GM21360 (cell line): ENCODE measurements at regions not wholly inside any gene's neighbourhood (a gene's known extent, or its start where the extent isn't known, plus 50 kb on each side); places are given as distances from the start of the nearest gene placed in this dataset.

Source experiments
- ATAC-seq: cut with Tn5 transposase; IDR thresholded peaks from one replicate; pipeline ENCODE4 v1.9.1; 2021; ENCODE audit warnings: mild to moderate bottlenecking, moderate library complexity; ENCODE audit not compliant: unreplicated experiment

DNA sequence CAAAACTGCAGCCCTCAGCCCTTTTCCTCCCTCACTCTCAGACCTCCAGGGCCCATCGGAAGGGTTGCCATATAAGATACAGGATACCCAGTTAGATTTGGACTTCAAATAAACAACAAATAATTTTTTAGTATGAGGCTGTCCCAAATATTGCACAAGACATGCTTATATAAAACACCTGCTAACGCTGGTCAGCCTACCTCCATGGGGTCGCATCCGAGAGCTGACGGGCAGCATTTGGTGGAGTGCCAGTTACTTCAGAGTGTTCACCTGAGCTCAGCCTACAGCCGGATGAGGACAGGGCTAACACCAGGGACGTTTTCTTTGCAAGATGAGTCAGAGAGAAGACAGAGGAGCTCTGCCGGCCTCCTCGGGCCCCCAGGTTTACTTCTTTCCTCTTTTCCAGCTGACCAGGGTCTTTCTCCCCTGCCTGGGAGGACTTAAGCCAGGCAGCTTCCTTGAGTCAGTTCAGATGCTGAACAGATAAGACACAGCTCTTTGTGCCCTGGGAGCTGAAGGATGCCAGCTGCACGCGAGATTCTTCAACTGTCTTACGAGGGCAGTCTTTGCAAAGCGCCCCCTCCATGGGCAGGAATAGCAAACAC, 141.2 kb upstream of the KCNG1 start:
- ATAC-seq: no peak

DNA sequence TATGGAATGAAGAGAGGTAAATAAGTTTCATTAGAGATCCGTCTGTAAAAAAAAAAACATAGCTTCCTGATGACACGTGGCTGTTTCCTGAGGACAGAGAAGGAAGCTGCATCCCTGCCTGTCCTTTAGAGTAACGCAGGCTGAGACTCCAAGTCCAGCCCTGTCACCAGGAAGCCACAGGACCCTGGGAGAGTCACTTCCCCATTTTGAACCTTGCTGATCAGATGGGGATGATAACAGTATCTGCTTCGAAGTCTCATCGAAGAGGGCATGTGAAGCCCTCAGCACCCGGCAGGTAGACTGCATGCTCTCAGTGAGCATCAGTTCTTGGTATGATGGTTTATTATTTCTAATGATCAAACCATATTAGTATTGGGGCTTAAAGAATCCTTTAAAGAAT, 139.1 kb upstream of the KCNG1 start:
- ATAC-seq: no peak

DNA sequence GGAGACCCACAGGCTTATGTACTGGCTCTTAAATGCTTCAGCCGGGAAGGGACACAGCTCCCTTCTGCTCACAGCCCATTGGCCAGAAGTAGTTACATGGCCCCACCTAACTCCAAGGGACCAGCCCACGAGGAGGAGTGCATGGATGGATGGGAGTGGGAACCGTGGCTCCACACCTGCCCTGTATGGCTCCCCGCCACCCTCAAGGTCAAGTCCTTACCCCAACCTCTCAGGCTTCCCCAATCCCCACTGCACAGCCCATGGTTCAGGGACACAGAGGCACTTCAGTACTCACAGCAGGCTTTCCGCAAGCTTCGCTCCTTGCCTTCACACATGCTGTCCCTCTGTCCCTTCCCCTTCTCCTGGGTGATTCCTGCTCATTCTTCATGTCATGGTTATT, 137.9 kb upstream of the KCNG1 start:
- ATAC-seq: no peak

DNA sequence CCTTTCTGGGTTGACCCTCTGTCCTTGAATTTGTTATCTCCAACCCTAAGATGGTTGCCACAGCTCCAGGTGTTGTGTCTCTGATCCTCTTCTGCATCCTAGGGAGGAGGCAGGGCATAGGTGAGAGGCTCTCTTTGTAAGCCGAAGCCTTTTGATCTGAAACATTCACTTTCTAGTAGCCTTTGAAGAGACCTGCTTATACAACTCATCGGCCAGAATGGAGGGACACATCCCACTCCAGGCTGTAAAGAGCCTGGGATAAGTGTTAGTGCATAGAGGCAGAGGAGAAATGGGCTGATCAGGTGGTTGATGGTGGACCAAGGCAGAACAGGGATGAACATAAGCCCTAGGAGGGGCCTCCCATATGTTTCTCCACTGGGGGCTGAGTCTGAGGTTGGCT, 137.1 kb upstream of the KCNG1 start:
- no peak for ATAC-seq

DNA sequence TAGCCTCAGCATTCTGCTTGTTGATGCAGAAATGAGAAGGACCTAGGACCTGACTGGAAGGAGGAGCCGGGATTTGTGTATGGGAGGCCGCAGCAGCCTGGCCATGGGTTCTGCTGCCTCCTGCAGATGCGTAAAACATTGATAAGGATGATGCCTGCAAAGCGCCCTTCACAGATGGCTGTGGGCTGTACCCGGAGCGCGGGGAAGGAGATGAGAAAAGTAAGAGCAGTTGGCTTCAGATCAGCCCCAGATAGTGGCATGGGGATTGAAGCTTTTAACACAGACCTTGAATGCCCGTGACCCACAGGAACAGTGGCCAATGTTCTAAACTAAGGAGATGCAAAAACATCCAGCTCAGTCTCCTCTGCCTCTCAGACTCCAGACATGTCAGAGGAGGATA, 136.4 kb upstream of the KCNG1 start:
- ATAC-seq: no peak

DNA sequence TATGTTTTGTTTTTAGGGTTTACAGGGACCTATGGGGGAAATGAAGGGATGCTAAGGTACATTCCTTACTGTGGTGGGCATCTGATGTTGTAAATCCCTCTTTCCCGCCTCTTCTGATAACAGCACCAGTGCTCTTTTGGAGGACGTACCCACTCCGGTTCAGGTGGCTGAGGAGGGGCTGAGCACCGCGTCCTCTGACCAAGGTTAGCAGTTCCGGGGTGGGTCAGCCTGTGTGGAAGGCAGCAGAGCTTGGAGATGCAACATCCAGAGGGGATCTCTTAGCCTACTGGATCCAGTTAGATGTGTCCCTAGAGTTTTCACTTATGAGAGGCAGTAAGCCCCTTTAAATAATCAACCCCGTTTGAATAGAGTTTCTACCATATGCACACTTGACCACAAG, 135.3 kb upstream of the KCNG1 start:
- no peak for ATAC-seq

DNA sequence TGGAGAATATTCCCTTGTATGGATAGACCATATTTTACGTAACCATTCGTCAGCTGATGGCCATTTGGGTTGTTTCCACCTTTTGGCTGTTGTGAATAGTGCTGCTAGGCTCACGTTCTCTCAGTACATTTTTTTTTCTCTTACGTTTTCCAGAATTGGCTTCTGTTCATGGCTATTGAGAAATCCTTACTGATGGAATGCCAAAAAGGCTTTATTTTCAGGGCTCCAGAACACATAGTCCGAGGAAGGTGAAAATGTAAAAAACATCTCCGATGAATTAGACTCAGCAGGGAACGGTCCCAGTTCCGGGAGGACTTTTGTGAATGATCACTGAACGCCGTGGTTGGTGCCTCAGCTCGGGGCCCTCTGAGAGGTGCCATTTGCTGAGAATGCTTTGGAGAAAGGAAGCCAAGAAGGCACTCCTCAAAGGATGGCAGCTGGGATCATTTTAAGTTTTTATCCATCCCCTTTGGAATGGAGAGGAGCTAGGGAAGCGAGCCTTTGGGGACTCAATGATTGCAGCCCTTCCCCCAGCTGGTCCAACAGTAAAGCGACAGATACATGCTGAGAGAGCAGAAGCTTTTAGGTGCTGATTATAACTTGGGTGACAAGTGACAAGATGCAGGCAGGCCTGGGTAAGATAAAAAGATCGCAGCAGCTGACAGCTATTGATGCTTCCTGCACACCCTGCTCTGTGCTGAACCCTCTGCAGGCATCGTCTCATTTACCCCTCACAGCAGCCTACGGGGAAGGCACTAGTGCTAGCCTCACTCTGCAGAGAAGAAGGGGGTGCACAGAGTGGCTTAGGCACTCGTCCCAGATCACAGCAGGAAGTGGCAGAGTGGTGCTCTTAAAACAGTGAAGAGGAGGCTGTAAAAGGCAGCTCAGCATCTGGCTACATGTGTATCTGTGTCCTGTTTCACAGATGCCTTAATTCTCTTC, 133.4 kb upstream of the KCNG1 start:
- no peak for ATAC-seq

DNA sequence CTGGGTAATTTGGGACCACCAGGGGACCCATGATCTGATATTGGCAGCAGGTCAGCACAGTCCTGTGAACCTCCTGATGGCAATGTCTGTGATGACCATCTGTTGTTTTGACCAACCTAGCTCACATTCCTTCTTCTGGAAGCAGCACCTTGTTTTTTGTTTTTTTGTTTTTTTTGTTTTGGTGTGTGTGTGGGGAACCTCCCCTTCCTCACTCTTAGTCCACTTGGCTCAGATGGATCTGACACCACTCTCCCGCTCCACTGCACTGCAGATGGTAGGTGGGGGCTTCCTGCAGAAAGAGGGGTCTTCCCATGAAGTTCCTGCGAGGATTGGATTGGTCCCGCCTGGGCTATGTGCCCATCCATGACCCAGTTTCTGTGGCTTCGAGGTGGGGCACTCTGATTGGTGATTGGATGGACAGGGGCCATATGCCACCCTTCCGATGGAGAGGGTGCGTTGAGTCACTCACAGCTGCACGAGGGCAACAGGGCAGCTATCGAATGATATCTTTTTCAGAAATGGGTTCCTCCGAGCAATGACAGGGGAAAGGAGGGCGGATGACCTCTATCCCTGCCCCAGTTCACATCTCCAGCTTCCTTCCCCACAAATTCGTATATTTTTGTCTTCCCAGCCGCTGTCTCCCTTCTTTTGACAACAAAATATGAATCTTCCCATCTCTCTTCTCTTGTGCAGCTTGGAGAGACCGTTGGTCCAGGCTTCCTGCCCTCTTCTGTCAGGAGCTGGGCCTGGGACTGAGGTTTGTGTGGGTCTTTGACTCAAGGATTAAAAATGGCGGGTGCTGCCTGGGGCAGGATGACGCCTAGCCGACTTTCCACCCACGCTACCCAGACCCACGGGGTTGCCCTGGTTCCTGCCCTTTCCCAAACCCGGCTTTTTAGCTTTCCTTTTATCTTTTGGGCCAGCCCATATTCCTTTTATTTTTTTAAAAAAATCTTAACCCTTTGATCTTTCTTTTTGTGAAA, 132.1 kb upstream of the KCNG1 start:
- no peak for ATAC-seq

DNA sequence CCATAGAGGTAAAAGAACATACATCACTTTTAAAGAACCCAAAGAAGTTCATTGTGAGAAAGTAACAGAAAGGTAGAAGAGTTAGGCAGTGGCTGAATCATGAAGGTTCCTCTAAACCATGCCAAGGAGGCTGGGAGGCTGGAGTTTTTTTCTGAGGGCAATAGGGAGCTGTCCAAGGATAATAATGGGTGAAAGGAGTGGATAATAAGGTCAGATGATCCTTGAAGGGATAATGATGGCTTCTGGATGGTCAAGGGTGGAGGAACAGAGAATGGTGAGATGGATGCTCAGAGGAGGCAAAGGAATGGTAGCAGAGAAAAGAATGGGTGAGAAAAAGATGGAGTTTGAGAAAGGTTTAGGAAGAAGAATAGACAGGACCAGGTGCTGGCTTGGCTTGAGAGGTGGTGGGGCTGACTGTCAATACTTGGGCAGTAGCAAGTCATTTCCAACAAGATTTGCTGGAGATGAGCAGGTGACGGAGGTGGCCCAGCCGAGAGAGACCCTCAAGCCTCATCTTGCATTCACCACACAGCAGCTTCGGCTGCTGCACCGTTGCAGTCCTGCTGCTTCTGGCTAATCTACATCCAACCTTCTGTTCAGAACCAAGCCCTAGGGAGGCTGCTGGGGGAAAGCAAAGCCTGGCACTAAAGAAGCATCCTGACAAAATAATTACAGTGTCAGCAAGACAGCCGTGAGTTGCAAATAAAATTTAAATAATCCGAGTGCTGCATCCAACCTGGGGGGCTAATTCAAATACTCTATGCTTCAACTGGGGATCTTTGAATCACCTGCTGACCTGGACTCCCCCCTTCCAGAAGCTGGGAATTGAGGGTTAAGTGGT, 131.2 kb upstream of the KCNG1 start:
- ATAC-seq: no peak

DNA sequence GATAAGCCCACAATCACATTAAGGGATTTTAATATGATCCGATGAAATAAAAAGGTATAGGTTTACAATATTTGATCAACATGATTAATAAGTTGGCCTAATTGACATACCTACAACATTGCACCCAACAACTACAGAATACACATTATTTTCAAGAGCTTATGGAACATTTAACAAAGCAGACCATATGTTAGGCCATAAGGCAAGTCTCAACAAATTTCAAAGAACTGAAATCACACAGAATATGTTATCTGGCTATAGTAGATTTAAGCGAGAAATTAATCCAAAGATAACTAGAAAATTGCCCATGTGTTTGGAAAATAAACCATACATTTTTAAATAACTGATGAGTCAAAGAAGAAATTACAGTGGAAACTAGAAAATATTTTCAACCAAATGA, 126.0 kb upstream of the KCNG1 start:
- ATAC-seq: no peak

DNA sequence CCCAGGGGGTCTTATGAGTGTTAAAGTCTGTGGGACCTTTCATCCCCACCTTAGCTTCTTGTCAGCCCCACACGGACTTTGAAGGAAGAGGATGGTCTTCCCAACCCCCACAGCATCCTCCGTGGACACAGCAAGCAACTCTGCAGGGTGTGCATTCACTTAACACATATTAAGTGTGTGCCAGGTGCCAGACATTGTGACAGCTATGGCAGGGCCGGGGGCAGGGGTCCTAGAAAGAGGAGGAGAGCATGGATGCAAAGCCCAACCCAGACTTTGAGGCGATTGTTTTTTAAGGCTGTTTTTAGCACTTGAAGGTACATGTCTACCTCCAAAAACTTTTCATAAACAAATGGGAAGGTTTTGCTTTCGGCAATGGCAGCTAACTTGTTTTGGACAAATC, 121.6 kb upstream of the KCNG1 start:
- no peak for ATAC-seq

DNA sequence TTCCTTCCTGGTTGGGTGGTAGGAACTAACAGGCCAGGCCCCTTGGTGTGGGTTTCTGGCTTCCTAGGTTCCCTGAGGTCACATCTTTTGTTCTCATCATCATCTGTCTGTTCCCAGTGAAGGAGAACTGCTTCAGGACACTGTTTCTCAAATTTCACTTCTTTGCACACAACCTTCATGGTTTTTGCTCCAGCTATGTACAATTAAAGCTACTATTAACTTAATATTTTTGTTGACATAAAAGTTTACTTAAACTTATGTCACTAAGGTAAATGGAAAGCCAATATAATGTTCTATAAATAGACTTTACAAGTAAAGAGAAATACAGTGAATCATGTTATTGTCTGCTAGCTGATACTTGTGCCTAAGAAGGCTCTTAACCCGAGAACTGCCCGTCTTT, 120.7 kb upstream of the KCNG1 start:
- no peak for ATAC-seq

DNA sequence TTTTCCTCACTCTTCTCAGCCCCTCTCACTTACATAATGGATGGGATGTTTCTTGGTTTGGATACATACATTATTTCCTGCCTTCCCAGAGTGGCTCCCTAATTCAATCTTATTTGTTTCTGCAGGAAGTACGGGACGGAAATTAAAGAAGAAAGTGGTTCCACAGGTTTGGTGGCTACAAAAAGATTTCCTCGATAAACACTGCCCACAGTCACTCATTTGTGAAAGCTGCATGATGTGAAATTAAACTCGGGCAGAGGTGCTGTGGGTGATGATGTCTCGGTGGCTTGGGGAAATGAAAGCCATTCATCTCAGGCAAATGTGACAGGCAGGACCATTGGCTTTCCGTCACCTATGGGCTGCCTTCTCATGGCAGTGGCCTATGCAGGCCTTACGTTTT, 119.5 kb upstream of the KCNG1 start:
- ATAC-seq: no peak

DNA sequence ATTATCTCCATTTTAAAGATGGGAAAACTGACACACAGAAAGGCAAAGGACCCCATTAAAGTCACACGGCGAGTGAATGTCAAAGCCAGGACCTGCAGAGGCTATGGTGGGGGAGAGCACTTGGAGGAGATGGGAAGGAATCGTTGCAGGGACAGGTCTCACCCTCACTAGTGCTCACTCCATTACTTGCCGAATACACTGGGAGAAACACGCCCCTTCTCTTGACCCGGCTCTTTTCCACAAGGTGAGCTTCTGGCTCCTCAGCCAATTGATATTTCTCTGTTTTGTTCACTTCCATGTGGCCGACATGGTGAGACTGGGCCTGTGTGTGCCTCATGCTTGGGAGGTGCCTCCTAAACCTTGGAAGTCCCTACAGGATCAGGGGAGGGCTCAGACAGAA, 117.8 kb upstream of the KCNG1 start:
- ATAC-seq: no peak

DNA sequence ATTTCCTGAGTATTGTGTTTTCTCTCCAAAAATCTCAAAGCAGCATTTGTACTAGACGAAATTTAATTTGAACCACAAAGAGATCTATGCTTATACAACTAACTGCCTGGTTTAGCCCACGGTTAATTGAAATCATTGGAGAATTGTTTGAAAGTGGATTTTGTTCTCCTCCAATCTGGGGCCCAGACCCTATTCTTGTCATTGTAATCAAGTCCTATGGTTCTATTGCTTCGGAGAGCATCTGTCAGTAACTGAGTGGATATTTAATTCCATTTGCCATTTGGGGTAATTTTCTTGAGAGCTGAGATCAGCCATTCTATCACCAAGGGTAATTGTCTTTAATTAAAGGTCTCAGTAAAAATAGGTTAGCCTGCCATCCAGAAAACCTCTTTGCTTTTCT, 117.0 kb upstream of the KCNG1 start:
- ATAC-seq: no peak

DNA sequence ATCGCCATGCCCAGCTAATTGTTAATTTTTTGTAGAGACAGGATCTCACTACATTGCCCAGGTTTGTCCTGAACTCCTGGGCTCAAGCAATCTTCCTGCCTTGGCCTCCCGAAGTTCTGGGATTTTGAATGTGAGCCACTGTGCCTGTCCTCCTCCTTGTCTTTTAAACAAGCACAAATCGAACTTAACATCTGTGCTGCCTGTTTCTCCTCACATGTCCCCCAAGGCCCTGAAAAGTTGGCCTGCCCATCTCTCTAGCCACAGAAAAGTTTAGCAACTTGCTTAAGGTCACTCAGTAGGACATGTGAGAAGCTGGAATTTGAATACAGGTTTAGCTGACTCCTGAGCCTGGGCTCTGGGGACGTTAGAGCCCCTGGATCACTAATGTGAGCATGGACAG, 115.7 kb upstream of the KCNG1 start:
- ATAC-seq: no peak

DNA sequence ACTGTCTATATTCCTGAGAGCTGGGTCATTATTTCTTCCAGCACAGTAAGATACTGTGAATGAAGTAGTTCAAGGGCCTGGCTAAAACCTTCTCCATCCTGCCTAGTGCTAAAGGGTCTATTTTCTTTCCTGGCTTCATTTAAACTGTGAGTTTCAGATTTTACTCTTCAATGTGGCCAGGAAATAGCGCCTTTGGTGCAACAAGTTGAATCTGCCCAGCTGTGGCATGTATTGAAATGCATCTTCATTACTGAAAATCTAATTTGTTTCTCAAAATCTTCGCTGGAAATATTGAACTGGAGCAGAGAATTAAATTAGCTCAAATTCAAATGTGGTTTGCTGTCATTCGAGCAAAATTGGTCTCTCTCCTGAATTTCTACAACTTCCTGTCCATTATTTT, 114.6 kb upstream of the KCNG1 start:
- no peak for ATAC-seq

DNA sequence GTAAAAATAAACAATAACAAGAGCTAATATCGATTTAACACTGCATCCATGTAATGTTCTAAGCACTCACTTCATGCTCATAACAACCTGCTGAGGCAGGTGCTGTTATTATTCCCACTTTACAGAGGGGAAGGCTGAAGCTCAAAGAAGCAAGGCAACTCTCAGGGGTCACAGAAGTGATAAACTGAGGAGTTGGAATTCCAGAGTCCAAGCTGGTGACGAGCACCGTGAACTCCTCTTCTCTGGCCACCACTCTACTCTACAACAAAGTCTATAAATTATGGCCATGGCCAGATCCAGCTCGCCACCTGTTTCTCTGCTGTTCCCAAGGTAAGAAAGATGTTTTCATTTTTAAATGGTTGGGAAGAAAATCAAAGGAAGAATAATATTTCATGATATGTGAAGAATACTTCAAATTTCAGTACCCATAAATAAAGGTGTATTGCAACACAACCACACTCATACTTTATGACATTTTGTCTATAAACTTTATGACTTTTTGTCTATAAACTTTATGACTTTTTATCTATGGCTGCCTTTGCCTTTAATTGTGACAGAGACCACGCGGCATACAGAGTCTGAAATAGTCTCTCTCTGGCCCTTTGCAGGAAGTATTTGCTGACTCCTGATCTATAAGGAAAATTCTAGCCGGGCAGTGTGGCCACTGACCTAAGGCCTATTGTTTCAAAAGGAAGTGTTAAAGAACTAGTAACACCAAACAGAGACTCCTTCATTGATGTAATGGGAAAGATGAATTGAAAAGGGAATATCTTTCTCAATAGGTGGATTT, 113.2 kb upstream of the KCNG1 start:
- no peak for ATAC-seq

DNA sequence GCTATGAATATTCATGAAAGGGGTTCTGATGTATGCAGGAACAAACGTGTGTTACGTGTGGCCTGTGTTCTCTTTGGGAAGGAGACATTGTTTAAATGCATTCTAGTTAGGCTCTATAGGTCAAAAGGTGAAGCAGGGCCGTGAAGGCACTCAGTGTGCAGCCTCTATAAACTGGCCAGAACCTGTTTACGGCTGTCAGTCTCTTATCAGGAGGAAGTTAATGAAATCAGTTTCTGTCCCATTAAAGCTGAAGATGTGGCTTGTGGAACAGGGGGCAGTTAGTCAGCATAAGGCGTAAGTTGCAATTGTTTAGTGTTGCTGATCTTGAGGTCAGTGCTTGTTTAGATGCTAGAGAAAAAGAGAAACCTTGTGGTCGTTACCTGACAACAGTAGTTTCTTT, 111.5 kb upstream of the KCNG1 start:
- ATAC-seq: no peak

DNA sequence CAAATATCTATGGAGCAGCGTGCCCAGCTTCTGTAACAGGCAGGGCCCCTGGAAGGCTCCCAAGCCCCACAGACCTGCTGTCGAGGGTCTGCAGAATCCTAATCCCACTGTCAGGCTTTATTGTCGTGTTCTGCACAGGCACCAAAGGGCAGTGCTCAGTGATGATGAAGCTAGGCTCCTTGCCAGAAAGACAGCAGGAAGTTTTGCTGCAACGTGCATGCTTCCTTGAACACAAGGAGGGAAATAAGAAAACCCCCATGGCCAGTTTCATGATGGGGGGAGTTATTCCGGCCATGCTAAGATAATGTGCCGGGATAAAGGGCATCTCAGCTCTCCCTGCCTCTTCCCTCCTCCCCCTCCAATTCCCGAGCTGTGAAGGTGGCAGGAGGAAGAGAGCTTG, 109.4 kb upstream of the KCNG1 start:
- ATAC-seq: no peak
